ENCODE measurements at regions not wholly inside any gene's neighbourhood (a gene's known extent, or its start where the extent isn't known, plus 50 kb on each side); places are given as distances from the start of the nearest gene placed in this dataset.
"Not testable (repeated sequence)": the region's sequence is repeated elsewhere in the genome, so short reads cannot be mapped to it uniquely, and the experiment has no call there.

DNA sequence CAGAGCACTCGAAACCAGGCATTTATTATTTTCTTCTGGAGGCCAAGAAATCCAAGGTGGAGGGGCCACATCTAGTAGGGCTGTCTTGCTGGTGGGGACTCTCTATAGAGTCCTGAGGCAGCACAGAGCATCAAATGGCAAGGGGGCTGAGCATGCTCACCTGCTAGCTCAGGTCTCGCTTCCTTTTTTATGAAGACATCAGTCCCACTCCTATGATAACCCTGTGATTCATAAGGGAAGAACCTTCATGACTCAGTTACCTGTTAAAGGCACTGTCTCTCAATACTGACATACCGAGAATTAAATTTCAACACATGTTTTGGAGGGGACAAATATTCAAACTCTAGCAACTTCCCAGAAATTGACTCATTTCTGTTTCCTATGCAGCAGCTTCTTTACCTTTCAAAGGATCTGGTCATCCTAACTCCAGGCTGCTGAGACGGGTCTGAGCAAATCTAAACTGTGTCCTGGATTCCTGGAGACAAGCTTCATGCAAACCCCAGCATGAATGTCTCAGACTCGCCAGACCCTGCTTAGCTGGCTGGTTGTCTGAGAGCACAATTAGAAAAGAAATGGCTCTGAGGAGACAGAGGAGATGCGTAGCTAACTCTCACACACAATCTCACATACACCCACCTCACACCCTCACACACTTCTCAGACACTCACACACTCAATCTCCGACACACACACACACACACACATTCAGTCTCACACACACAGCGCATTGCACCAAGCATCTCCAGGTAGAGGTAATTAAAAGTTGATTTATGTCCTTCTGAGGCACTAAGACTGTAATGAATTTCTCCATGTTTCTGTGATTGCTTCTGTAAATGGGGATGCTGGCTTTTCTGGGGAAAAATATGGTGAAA is 280.8 kb downstream of the BCL2L11 start:
- H3K36me3 ChIP-seq; H3K27ac ChIP-seq; intact Hi-C loops (cut with DNase I); DNase-seq; H3K27me3 ChIP-seq; H3K9me3 ChIP-seq; H3K4me1 ChIP-seq; H3K4me3 ChIP-seq (replicated peaks in 1 of 3): not testable (repeated sequence)
- WGBS, 2 donors = 92 to 93% methylated on average over 2 to 4 of the region's 8 CpGs

- H3K4me1 ChIP-seq; DNase-seq; H3K27me3 ChIP-seq; H3K4me3 ChIP-seq (replicated peaks in 1 of 3); H3K27ac ChIP-seq; H3K36me3 ChIP-seq; H3K9me3 ChIP-seq; intact Hi-C loops (cut with DNase I): not testable (repeated sequence)
Measured at GRCh38 chr2:111402450-111402849, 281.7 kb downstream of the BCL2L11 start.

GRCh38 chr2:111403287-111403686 is 282.6 kb downstream of the BCL2L11 start:
- H3K27me3 ChIP-seq; H3K36me3 ChIP-seq; H3K4me3 ChIP-seq (replicated peaks in 1 of 3); H3K9me3 ChIP-seq; intact Hi-C loops (cut with DNase I); H3K27ac ChIP-seq; DNase-seq; H3K4me1 ChIP-seq: not testable (repeated sequence)
- 85 to 86% methylated on average over 1 to 2 of the region's 2 CpGs for WGBS, 2 donors

GRCh38 chr2:111406616-111407015 is 285.9 kb downstream of the BCL2L11 start:
- intact Hi-C loops (cut with DNase I); H3K4me1 ChIP-seq; H3K27me3 ChIP-seq; H3K9me3 ChIP-seq; DNase-seq; H3K27ac ChIP-seq; H3K4me3 ChIP-seq (replicated peaks in 1 of 3); H3K36me3 ChIP-seq: not testable (repeated sequence)
- no CpG with 5 or more reads among the region's 1 CpG for WGBS, 2 donors

GRCh38 chr2:111407632-111408194 is 287.0 kb downstream of the BCL2L11 start:
- H3K4me3 ChIP-seq (replicated peaks in 1 of 3); intact Hi-C loops (cut with DNase I); H3K9me3 ChIP-seq; DNase-seq; H3K27me3 ChIP-seq; H3K36me3 ChIP-seq; H3K27ac ChIP-seq; H3K4me1 ChIP-seq: not testable (repeated sequence)
- WGBS, 2 donors = no CpG with 5 or more reads among the region's 11 CpGs

DNA sequence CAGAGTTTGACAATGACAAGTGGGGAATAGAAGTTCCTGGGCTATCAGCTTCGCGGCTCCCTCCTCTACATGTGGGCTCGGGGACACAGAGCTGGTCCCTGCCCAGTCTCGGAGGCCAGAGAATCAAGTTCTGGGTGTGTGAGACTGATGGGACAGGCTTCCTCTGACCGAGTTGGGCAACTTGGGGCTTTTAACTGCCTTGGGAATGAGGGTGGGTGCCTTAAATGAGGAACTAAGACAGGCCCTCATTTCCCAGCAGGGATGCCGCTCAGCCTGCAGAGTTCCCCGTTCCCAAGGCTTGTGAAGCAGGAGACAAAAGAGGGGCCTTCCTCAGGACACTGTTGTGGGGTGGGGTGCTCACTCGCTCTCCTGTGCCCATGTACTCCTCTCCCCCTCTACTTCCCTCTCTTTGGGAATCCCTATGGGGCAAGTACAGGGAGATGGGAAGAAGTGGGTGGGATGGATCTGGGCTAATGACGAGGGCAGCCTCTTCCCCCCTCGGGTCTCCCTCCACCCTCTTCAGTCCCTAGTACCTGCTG is 290.2 kb downstream of the BCL2L11 start:
- WGBS, 2 donors = no CpG with 5 or more reads among the region's 10 CpGs
- not testable (repeated sequence) for DNase-seq, H3K27ac ChIP-seq

GRCh38 chr2:111411867-111412681 is 291.4 kb downstream of the BCL2L11 start:
- H3K4me3 ChIP-seq (replicated peaks in 1 of 3); H3K4me1 ChIP-seq; intact Hi-C loops (cut with DNase I); H3K36me3 ChIP-seq; DNase-seq; H3K27ac ChIP-seq; H3K27me3 ChIP-seq; H3K9me3 ChIP-seq: not testable (repeated sequence)
- WGBS, 2 donors = 100% methylated on average over 1 of the region's 18 CpGs; no CpG with 5 or more reads in 1 of the 2 donors

More for the DNA sequence above, 290.2 kb downstream of the BCL2L11 start:
- H3K36me3 ChIP-seq; intact Hi-C loops (cut with DNase I); H3K27me3 ChIP-seq; H3K4me1 ChIP-seq; H3K4me3 ChIP-seq (replicated peaks in 1 of 3); H3K9me3 ChIP-seq: not testable (repeated sequence)

GRCh38 chr2:111412841-111413650 is 292.3 kb downstream of the BCL2L11 start:
- H3K9me3 ChIP-seq; DNase-seq; H3K27me3 ChIP-seq; H3K36me3 ChIP-seq; intact Hi-C loops (cut with DNase I); H3K4me3 ChIP-seq (replicated peaks in 1 of 3); H3K27ac ChIP-seq; H3K4me1 ChIP-seq: not testable (repeated sequence)
- 75 to 84% methylated on average over 10 to 12 of the region's 12 CpGs for WGBS, 2 donors

DNA sequence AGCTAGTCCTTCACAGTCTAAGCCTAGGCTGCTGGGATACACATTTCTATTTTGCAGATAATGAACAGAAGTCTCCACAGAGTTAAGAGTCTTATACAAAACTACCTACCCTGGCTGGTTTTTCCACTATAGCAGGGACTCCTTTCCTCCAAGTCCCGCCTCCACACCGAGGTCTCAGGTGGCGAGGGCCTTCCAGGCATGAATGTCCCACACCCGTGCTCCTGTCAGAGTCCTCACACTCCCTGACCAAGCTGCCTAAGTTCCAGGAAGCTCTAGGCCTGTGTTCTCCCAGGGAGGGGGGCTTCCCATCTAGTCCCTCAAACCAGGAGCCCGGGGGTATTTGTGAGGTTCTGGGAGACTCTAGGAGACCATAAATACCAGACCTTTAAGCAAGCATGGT is 293.2 kb downstream of the BCL2L11 start:
- WGBS, 2 donors = 68 to 75% methylated on average over 4 to 5 of the region's 5 CpGs
- intact Hi-C loops (cut with DNase I) = not testable (repeated sequence)

GRCh38 chr2:111415765-111416743 is 295.3 kb downstream of the BCL2L11 start:
- 71 to 73% methylated on average over 14 to 20 of the region's 24 CpGs for WGBS, 2 donors
- H3K4me3 ChIP-seq (replicated peaks in 1 of 3); H3K36me3 ChIP-seq; DNase-seq; H3K4me1 ChIP-seq; H3K27ac ChIP-seq; H3K9me3 ChIP-seq; H3K27me3 ChIP-seq; intact Hi-C loops (cut with DNase I): not testable (repeated sequence)

More for the DNA sequence above, 293.2 kb downstream of the BCL2L11 start:
- H3K4me3 ChIP-seq (replicated peaks in 1 of 3); H3K4me1 ChIP-seq; H3K9me3 ChIP-seq; H3K27me3 ChIP-seq; H3K36me3 ChIP-seq; H3K27ac ChIP-seq: not testable (repeated sequence)
- DNase-seq = peak; percentile 39

DNA sequence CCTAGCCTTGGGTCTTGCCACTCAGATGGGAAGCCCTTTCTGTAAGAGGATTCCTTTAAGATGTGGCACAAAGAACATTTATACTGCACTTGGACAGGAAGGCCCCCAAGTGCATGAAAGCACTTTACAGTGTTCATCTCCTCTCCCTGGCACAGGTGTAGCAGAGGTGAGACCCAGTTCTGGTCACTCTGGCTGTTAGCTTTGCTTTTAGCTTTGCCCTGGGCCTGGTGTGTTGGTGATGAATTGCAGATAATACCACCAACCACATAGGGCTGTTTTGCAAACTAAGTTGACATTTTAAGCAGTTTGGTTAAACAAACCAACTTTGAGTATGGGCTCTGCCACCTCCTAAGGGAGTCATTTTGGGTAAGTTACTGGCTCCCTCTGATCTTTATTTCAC is 296.3 kb downstream of the BCL2L11 start:
- H3K4me3 ChIP-seq (replicated peaks in 1 of 3); H3K9me3 ChIP-seq; H3K4me1 ChIP-seq; H3K36me3 ChIP-seq; intact Hi-C loops (cut with DNase I); DNase-seq; H3K27me3 ChIP-seq; H3K27ac ChIP-seq: not testable (repeated sequence)

All from thyroid gland (tissue), 4 donors.